GM19468 (cell line): ENCODE measurements at regions not wholly inside any gene's neighbourhood (a gene's known extent, or its start where the extent isn't known, plus 50 kb on each side); places are given as distances from the start of the nearest gene placed in this dataset.

Experiments used
- ATAC-seq: cut with Tn5 transposase; IDR thresholded peaks from one replicate; pipeline ENCODE4 v1.9.1; 2021; ENCODE audit warnings: mild to moderate bottlenecking, moderate library complexity, moderate number of reproducible peaks; ENCODE audit not compliant: unreplicated experiment; ENCODE audit errors: extremely low read depth

DNA sequence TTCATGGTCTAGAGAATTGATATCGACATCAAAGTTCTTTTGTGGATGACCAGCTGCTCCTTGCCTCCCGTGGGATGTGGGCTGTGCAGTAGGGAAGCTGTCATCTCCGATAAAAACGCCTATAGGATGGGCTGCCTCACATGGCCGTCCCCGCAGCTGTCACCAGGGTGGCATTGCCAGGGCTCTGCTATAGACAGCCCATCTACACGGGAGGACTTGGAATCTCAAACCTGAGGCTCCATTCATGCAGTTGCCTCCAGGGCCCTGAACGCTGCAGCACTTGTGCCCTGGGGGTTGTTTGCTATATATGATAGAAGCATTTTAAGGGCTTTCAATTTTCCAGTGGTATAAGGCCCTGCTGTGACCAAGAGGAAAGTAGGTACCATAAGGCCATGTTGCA is 183.1 kb downstream of the MYCN start:
- no peak for ATAC-seq

DNA sequence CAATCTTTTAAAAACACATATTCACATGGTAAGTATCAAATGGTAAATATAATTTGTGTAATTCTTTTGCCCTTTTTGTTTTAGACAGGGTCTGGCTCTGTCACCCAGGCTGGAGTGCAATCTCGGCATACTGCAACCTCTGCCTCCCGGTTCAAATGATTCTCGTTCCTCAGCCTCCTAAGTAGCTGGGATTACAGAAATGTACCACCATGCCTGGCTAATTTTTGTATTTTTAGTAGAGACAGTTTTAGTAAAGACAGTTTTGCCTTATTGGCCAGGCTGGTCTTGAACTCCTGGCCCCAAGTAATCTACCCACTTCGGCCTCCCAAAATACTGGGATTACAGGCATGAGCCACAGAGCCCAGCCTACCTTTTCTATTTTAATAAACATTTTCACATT is 182.2 kb downstream of the MYCN start:
- ATAC-seq, result no peak

DNA sequence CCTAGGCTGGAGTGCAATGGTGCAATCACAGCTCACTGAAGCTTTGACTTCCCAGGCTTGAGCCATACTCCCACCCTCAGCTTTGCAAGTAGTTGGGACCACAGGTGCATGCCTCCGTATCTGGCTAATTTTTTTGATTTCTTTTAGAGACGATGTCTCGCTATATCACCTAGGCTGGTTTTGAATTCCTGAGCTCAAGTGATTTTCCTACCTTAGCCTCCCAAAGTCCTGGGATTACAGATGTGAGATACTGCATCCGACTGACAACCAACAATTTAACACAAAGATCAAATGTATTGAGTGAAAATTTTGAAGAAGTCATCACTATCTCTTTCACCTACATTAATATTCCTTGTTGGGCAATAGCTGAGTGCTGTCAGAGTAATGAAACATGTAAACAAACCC is 181.6 kb downstream of the MYCN start:
- no peak for ATAC-seq

DNA sequence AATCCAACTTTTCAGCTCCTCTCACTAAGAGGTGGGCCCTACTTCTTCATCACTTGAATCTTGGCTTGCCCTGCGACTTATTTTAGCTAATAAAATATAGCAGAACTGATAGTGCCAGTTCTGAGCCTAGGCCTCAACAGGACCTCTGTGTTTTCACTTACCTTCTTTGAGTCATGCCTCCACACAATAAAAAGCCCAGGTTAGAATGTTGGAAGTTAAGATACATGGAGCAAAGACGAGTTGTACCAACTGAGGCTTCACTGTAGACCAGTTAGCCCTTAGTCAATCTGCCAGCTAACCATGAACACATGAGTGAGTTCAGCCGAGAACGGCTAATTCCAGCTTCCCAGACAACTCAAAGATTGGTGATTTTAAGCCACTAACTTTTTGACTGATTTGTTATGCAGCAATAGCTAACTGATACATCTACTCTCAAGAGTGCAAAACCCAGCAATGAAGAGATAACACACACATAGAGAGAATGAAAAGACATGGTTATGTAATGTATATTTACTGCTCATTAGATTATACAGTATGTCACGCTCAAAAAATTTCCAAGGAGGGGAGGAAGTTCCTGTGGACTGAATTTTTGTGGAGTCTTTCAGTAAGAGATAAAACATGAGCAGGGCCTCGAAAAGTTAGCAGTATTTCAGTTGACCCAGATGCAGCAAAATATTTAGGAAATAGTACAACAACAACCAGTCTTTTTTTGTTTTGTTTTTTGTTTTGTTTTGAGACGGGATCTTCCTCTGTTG is 181.1 kb downstream of the MYCN start:
- no peak for ATAC-seq

DNA sequence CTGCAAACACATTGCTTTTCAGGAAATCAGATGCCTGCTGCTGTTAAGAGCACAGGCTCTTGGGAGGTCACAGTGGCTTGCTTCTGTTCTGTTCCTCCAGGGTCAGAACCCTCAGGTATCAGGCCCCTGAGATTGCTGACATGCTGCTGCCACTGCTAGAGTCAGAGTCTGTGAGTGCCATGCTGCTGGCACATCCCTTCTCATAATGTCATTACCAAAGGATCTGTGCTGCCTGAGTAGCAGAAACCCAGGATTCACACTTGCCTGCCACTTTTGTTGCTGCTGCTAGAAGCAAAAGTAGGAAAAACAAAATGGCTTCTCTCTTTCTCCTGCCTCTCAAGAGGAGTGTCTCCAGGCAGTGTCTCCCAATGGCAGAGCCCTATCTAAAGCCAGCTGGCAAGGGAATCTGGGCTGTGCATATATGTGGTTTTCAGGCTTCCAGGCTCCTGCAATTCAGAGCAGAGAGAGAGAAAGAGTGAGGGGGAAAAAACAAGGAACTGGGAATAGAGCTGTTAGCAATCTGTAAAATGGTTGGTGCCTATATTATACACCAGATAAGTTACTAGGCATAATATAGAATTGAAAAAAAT is 180.3 kb downstream of the MYCN start:
- no peak for ATAC-seq

DNA sequence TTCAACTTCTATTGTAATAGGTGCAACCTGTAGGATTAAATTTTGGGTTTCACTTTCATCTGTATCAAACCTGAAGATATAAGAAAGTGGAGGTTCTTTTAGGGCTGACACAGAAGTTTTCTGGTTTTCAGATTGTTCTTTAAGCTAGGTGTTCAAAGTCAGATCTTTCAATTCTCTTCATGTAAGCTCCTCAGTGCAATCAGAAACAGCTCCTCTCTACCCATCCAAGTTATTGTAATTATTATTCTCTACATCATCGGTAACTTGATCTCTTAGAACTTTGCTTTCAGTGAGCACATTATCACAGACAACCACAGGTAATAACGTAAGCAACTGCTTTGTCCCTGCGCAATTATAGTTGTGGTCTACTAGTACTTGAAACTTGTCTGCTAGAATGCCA is 179.4 kb downstream of the MYCN start:
- no peak for ATAC-seq

DNA sequence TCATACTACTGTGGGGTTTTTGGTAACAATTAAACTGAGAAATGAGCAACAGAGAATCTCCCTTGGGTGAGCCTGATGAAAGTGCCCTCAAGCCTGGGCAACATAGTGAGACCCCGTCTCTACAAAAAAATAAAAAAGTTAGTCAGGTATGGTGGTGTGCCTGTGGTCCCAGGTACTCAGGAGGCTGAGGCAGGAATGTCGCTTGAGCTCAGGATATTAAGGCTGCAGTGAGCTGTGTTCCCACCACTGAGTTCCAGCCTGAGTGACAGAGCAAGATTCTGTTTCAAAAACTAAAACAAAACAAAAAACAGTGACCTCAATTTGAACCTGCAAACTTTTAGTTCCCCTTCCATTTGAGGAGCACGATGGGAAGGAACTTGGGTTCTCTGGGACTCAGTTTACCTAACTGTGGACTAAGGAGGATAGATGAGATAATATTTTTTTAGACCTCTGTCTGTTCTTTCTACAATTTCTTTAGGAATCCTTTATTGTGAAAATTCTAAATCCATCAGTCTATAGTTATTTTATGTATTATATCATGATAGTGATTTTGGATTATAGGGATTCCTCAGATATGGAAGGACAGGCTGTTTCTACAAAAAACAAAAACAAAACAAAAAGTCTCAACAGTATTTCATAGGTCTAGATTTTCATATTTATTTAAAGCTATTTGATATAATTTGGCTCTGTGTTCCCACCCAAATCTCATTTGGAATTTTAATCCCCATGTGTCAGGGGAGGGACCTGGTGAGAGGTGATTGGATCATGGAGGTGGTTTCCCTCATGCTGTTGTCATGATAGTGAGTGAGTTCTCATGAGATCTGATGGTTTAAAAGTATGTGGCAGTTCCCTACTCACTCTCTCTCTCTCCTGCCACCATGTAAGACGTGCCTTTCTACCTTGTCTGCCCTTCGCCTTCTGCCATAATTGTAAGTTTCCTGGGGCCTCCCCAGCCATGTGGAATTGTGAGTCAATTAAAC is 178.6 kb downstream of the MYCN start:
- ATAC-seq, result no peak

DNA sequence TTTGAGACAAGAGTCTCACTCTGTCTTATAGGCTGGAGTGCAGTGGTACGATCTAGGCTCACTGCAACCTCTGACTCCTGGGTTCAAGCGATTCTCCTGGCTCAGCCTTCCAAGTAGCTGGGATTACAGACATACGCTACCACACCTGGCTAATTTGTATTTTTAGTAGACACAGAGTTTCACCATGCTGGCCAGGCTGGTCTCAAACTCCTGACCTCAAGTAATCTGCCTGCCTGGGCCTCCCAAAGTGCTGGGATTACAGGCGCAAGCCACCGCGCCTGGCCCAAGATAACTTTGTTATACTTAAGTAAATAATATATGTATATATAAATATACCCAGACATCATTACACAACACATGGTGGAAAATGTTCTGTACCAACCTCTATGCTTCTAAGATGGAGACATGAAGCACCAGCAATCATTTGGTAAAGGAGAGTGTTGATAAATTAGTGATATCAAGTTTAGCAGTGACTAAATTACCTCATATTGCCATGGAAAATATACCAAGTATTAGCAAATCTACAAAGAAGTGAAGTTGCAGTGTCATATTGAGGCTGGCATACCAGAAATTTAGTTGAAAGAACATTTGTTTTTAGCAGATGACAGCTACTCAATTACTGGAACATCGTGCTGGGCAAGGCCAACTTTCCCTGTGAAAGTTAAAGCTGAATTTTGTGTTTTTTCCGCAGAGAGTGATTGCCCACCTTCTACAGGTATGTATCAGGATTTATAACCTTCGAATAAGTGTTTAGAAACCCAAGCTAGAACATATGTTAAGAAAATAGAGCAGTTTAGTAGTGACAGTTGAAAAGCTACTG is 177.7 kb downstream of the MYCN start:
- ATAC-seq, result no peak

DNA sequence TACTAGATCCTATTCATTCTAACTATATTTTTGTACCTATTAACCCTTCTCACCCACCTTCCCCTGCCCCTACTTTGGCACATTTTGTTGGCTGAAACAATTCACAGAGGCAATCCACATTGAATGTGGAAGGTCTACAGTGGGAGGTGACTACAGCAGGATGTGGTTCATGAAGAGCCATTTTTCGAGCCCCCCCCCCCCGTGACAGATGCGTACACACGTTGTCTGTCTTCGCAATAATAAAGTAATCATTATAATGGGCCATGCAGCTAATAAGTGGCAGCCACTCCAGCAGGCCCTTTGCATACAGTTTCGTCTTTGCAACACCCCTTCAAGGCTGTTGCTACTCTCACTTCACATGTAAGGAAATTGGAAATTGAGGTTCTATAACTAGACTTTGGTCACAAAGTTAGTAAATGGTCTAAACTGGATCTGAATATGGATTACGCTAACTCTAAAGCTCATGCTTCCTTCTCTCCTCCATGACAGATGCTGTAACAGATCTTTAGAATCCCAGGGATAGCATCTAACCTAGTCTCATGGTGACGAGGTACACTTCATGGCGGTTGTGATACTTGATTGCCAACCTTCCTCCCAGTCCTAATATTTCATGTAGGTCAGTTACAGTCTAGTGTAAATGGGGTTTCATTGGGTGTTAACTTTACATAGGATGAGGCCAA is 176.8 kb downstream of the MYCN start:
- no peak for ATAC-seq

DNA sequence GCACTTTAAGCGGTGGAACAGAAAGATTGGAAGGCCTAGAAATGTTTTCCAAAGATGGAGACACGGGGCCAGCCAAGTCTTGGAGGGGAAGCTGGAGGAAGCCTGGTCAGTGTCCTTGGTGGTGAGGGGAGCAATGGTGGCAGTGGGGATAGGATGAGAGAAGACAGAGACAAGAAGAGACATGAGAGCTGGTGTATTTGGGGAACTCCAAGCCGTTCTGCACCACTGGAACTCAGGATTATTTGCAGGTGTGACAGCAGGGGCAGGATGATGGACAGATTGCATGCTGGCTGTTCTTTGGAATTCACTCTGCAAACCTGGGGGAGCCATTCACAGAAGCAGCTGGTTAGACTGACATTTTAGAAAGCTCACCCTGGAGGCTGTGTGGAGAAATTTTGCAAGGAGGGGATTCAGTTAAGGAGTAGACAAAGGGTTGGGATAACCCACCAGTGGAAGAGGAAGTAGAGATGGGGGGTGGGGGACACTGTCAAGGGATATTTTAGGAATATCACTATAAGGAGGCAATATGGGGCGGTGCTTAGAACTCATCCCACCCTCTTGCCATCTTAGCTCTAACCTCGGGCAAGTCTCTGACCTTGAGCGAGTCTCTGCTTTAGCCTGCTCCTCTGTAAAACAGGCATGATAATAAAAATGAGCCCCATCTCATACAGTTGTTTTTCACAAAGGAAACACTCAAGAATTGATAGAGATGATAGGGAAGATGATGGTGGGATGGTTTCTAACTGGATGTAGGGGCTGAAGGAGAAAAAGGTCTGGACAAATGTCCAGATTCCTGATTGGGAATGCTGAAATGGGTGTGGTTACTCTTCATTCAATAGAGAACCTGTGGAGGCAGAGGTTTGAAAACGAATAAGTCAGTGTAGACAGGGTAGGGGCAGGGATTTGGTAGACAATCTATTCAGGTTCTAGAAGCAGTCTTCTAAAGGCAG is 175.8 kb downstream of the MYCN start:
- no peak for ATAC-seq

DNA sequence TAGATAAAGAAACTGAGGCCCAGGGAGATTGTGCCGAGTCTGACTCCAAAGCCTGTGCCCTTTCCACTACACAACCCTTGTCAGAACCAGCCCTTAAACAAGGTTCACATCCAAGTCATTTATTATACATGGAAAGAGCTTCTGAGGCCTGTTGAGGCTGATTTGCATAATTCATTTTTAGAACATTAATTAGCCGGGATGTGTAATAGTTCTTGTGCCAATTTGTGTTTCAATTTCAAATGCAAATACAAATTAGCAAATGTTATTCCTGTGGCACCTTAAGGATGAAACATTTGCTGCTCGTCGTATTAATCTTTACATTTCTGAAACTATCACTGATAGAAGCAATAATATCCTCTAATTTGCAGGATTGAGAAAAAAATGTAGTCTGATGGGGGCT is 174.9 kb downstream of the MYCN start:
- no peak for ATAC-seq

DNA sequence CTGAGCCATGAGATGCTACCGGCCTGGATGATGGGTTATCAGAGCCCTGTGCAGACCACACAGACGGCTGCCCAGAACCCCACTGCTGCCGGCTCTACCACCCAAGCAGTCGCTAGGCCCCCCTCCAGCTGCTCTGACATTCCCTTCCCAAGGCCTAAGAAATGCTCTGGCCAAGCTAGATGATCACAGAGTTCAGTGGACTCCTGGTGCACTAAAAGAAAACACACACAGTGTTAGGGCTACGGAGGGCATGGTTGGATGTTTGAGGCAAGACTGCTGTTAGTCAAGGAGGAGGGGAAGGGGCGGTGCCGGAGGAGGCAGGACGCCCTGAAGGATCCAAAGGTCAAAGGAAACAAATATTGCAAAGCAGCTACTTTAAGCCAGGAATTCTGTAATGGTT is 174.5 kb downstream of the MYCN start:
- no peak for ATAC-seq

DNA sequence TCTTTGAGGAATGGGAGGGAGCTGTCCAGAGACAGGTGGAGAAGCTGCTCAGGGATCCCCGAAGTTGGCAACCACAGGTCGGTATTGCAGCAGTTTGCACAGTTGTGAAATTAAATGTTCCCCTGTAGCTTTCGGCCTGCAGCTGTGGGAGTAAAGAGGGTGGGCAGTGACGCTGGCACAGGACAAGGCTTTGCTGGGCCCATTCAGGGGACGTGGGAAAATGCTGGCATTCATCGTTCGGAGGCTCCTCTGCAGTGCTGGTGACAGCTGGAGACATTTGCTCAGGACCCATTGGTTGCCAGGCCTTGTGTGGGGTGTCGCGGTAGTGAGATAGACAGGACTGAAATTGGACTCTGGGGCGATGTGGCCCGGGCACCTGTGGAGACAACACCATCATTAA is 173.7 kb downstream of the MYCN start:
- ATAC-seq, result no peak

DNA sequence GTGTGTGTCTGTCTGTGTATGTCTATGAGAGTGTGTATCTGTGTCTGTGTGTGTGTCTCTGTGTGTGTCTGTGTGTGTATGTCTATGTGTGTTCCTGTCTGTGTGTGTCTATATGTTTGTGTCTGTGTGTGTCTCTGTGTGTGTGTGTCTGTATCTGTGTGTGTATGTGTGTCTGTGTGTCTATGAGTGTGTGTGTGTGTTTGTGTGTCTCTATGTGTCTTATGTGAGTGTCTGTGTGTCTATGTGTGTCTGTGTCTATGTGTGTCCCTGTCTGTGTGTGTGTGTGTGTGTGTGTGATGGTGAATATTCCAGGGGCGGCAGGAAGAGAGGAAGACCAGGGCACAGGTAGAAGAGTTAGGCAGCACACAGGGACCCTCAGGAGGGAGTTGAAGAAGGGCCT is 173.2 kb downstream of the MYCN start:
- ATAC-seq, result no peak

DNA sequence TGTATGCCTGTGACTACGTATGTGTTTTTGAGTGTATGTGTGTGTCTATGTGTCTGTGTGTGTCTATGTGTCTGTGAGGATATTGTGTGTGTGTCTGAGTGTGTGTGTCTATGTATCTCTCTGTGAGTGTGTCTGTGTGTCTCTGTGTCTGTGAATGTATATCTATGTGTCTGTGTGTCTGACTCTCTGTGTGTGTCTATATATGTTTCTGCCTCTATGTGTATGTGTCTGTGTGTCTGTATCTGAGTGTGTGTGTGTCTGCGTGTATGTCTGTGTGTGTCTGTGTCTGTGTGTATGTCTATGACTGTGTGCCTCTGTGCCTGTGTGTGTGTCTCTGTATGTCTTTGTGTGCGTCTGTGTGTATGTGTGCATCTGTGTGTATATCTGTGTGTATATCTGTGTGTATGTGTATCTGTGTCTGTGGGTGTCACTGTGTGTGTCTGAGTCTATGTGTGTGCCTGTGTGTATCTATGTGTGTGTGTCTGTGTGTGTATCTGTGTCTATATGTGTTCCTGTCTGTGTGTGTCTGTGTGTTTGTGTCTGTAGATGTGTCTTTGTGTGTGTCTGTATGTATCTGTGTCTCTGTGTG is 172.7 kb downstream of the MYCN start:
- no peak for ATAC-seq

DNA sequence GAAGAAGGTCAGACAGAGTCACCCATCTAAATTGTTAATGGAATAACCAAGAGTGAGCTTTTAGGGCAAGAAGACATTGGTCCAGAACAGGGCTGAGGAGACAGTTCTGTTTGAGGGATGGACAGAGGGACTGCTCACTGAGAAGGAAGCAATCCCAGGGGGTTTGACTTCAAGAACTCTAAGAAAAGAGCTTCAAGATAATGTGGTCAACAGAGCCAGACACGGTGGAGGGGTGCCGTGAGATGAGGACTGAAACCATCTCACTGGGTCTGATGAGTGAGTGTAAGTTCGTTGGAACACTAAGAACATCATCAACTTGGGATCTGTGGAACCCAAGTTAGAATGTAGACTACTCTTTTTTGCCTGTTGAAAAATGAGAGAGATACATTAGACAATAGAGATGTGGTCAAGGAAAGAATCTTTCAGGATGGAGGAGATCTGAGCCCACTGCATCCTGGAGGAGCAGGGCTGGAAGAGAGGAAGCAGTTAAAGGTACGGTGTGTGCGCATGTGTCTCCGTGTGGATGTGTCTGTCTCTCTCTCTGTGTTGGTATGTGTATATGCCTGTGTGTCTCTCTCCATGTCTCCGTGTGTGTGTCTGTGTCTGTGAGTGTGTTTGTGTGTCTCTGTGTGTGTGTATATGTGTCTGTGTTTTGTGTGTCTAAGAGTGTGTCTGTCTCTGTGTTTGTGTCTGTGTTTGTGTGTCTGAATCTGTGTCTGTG is 172.1 kb downstream of the MYCN start:
- no peak for ATAC-seq

DNA sequence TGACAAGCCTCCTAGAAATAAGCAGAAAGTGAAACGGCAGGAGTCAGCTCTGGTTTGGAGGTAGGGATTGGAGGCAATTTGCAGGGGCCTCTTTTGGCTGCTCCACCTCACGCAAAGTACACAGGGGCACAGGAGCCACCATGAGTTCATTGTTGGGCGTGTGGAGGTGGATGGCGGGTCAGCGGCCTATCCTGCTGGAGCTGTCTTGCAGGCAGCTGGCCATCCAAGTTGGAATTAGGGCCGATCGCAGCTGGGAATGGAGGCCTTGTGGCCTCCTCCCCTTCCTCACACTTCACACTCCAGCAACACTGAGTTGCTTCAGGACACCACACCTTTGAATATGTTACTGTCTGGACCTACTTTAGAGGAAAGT is 171.5 kb downstream of the MYCN start:
- ATAC-seq, result no peak
